ENCODE measurements at regions not wholly inside any gene's neighbourhood (a gene's known extent, or its start where the extent isn't known, plus 50 kb on each side); places are given as distances from the start of the nearest gene placed in this dataset.

DNA sequence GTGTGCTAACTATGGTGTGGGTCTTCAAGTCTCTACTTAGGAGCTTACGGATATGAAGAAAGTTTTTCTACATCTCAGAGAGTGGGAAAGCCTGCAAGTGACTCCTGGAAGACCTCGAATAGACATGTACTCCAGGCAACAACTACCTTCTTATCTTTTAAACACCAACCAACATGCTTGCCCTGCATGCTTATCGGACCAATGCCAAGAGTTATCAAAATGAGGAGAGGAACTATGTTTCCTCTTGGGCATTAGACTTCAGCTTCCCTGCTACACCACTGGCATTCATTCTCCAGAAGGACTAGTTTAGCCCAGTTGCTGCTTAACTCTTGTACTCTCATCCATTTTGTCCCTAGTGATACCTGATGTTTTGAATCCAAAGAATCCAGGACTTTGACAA lies 74.7 kb upstream of the MAN2A1 start:
- Histone ChIP-seq H3K9me3 (no peaks in the 10 kb centered on the region), H3K27me3 (no peaks in the 10 kb centered on the region), H3K4me1 (no peaks in the 10 kb centered on the region), H3K36me3 (no peaks in the 10 kb centered on the region), H3K27ac (no peak overlapping the region), H3K4me3 (no peak overlapping the region)
- no peak for DNase-seq (ENCODE audit: low spot score in 2 of 2)
- TF ChIP-seq, protein P1, sequence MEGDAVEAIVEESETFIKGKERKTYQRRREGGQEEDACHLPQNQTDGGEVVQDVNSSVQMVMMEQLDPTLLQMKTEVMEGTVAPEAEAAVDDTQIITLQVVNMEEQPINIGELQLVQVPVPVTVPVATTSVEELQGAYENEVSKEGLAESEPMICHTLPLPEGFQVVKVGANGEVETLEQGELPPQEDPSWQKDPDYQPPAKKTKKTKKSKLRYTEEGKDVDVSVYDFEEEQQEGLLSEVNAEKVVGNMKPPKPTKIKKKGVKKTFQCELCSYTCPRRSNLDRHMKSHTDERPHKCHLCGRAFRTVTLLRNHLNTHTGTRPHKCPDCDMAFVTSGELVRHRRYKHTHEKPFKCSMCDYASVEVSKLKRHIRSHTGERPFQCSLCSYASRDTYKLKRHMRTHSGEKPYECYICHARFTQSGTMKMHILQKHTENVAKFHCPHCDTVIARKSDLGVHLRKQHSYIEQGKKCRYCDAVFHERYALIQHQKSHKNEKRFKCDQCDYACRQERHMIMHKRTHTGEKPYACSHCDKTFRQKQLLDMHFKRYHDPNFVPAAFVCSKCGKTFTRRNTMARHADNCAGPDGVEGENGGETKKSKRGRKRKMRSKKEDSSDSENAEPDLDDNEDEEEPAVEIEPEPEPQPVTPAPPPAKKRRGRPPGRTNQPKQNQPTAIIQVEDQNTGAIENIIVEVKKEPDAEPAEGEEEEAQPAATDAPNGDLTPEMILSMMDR (IDR thresholded peaks at IDR 0.05) = no peak
- TF ChIP-seq POLR2AphosphoS5 (IDR thresholded peaks at IDR 0.05) = no peak
- no peak for TF ChIP-seq POLR2A (IDR thresholded peaks at IDR 0.05)
- intact Hi-C loops (cut with DNase I; ENCODE audit: low total_unique reads) = no loop called here

DNA sequence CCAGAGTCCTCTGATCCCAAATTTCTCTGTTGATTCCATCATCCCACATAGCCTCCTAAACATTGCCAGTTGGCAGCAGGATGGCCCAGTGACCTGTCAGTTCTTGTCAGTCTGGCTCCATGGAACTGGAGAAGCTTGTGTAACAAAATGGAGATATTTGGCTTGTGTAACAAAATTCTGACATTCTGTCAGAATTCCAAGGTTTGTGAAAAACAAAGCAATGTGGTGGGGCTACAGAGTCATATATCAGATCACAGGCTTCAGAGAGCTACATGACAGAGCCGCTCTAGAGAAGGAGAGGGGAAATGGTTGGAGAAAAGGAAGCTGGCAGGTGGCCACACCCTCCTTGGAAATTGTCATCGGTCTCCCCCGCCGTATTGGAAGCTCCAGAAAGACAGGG lies 75.4 kb upstream of the MAN2A1 start:
- intact Hi-C loops (cut with DNase I; ENCODE audit: low total_unique reads) = no loop called here
- H3K27me3 ChIP-seq = no peaks in the 10 kb centered on the region
- H3K27ac ChIP-seq = no peak overlapping the region
- TF ChIP-seq POLR2AphosphoS5 (IDR thresholded peaks at IDR 0.05) = no peak
- no peaks in the 10 kb centered on the region for H3K4me1 ChIP-seq
- H3K4me3 ChIP-seq = no peak overlapping the region
- DNase-seq (ENCODE audit: low spot score in 2 of 2) = no peak
- H3K9me3 ChIP-seq = no peaks in the 10 kb centered on the region
- no peaks in the 10 kb centered on the region for H3K36me3 ChIP-seq

DNA sequence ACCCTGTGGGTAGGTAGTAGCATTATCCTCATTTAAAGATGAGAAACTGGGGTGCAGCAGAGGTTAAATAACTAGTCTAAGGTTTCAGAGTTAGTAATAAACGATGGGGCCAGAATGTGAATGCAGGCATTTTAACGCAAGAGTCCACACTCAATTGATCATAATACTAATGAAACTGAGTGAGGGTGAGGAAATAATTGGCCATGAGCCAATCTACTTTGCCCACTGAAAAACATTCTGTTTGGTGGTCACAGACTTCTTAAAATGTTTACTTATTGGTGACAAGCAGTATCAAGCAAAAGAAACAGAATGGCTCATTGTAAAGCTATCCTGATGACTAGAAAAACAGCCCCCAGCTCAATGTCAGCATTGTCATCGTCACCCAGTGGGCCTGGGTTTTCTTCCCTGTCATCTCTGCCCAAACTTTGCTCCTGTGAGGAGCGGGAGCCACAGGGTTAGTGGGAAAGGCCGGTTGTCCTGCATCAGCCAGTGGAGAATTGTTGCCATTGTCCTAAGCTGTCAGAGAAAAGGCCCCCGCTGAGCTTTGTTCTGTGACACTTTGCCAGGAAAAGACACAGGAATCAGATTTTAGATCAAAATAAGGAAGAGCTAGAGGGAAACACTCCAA lies 77.3 kb upstream of the MAN2A1 start:
- no peak overlapping the region for H3K4me3 ChIP-seq
- no peak for TF ChIP-seq POLR2A (IDR thresholded peaks at IDR 0.05)
- no peak for TF ChIP-seq POLR2AphosphoS5 (IDR thresholded peaks at IDR 0.05)
- TF ChIP-seq, protein P1 (IDR thresholded peaks at IDR 0.05) = no peak
- H3K27me3 ChIP-seq = no peaks in the 10 kb centered on the region
- intact Hi-C loops (cut with DNase I; ENCODE audit: low total_unique reads) = no loop called here
- DNase-seq (ENCODE audit: low spot score in 2 of 2) = no peak
- H3K9me3 ChIP-seq = no peaks in the 10 kb centered on the region
- no peaks in the 10 kb centered on the region for H3K4me1 ChIP-seq
- H3K27ac ChIP-seq = no peak overlapping the region
- H3K36me3 ChIP-seq = no peaks in the 10 kb centered on the region

DNA sequence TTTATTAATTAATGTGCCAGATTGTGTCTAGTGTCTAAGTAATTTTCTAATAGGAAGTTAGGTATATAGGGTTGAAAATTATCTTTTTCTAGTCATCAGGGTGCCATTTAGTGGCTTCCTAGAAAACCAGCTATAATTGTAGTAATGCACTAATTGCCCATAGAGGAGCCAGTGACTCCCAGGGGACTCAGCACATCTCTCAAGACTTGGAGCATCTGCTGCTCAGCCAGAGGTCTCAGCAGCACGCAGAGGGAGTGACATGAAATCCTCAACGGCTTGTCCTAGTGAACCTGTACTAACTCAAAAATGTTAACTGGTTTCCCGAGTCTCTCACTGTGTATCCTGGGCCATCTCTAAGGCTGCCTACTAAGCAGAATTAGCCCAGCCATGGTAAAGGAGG lies 78.2 kb upstream of the MAN2A1 start:
- intact Hi-C loops (cut with DNase I; ENCODE audit: low total_unique reads) = no loop called here

DNA sequence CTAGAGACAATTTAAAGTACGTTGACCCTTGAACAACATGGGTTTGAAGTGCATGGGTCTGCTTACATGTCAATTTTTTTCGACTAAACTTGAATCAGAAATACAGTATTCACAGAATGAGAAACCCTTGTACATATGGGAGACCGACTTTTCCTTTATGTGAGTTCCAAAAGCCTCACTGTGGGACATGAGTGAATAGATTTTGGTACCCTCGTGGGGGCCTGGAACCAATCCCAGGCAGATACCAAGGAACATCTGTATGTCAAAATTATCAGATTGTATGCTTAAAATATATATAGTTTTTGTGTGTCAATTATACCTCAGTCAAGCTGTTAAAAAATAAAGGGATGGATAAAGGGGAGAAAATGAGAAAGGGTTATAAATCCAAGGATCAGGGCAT lies 78.7 kb upstream of the MAN2A1 start:
- H3K4me3 ChIP-seq = no peak overlapping the region
- no peak for DNase-seq (ENCODE audit: low spot score in 2 of 2)
- H3K4me1 ChIP-seq = no peaks in the 10 kb centered on the region
- no peak for TF ChIP-seq POLR2A (IDR thresholded peaks at IDR 0.05)
- TF ChIP-seq, protein P1 (IDR thresholded peaks at IDR 0.05) = no peak
- TF ChIP-seq POLR2AphosphoS5 (IDR thresholded peaks at IDR 0.05) = no peak
- intact Hi-C loops (cut with DNase I; ENCODE audit: low total_unique reads) = no loop called here
- H3K27ac ChIP-seq = no peak overlapping the region
- no peaks in the 10 kb centered on the region for H3K27me3 ChIP-seq
- H3K9me3 ChIP-seq = no peaks in the 10 kb centered on the region
- no peaks in the 10 kb centered on the region for H3K36me3 ChIP-seq

More for the DNA sequence above, 78.2 kb upstream of the MAN2A1 start:
- Histone ChIP-seq H3K4me3 (no peak overlapping the region), H3K27me3 (no peaks in the 10 kb centered on the region), H3K36me3 (no peaks in the 10 kb centered on the region), H3K4me1 (no peaks in the 10 kb centered on the region), H3K27ac (no peak overlapping the region), H3K9me3 (no peaks in the 10 kb centered on the region)
- DNase-seq (ENCODE audit: low spot score in 2 of 2) = no peak
- no peak for TF ChIP-seq POLR2AphosphoS5 (IDR thresholded peaks at IDR 0.05)
- TF ChIP-seq, protein P1 (IDR thresholded peaks at IDR 0.05) = no peak
- TF ChIP-seq POLR2A (IDR thresholded peaks at IDR 0.05) = no peak

DNA sequence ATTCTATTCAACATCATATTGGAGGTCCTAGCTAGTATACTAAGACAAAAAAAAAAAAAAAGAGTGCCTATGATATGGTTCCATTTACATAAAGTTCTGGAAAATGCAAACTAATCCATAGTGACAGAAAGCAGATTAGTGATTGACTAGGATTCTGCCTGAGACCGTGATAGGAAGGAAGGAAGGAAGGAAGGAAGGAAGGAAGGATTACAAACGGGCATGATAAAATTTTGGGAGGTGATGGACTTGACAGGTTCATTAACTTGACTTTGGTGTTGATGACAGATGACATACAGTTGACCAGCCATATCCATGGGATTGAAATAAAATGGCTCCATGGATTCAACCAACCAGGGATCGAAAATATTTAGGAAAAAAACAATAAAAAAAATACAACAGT lies 79.1 kb upstream of the MAN2A1 start:
- no peak overlapping the region for H3K27ac ChIP-seq
- H3K4me1 ChIP-seq = no peaks in the 10 kb centered on the region
- H3K36me3 ChIP-seq = no peaks in the 10 kb centered on the region
- intact Hi-C loops (cut with DNase I; ENCODE audit: low total_unique reads) = no loop called here
- H3K9me3 ChIP-seq = no peaks in the 10 kb centered on the region
- H3K4me3 ChIP-seq = no peak overlapping the region
- H3K27me3 ChIP-seq = no peaks in the 10 kb centered on the region
- TF ChIP-seq, protein P1 (IDR thresholded peaks at IDR 0.05) = no peak
- no peak for DNase-seq (ENCODE audit: low spot score in 2 of 2)
